H1 (cell line): ENCODE measurements at regions not wholly inside any gene's neighbourhood (a gene's known extent, or its start where the extent isn't known, plus 50 kb on each side); places are given as distances from the start of the nearest gene placed in this dataset.

Experiments used
- CTCF ChIA-PET: fragments of 300-600 bp; sonication (Branson Sonifier 250); formaldehyde crosslinking; loops from one replicate; lab custom pipeline; 2021; ENCODE audit not compliant: partially characterized antibody; lab: Charles Lee
- POLR2A ChIA-PET: fragments of 300-600 bp; sonication (Branson Sonifier 250); formaldehyde crosslinking; loops from one replicate; lab custom pipeline; 2021; ENCODE audit warnings: inconsistent platforms; ENCODE audit not compliant: partially characterized antibody; lab: Charles Lee
- DNase-seq, 2 experiments: peaks; one replicate each; pipeline versions ENCODE4 v3.0.0 to v3.0.0-alpha.2; 2010 to 2022; ENCODE audit warnings: low spot score in 2 of 2, low read depth in 1 of 2, mixed read lengths in 1 of 2
- FAIRE-seq: peaks from 2 replicates; lab custom pipeline; 2011; peaks lifted over from hg19 to GRCh38; lab: Jason Lieb, UNC
- H2AFZ ChIP-seq: 2 replicates; pipeline ENCODE4 v1.8.1; 2012; ENCODE audit warnings: low read length, inconsistent platforms
- H2AK5ac ChIP-seq: 2 replicates; pipeline ENCODE4 v1.6.1; 2013; ENCODE audit warnings: low read depth, low read length
- H2BK120ac ChIP-seq: replicated peaks from 2 replicates; pipeline ENCODE3; 2013; ENCODE audit warnings: low read depth, low read length, inconsistent platforms
- H2BK12ac ChIP-seq: 2 replicates; pipeline ENCODE4 v1.6.1; 2013; ENCODE audit warnings: low read depth, low read length
- H2BK15ac ChIP-seq: 2 replicates; pipeline ENCODE4 v1.6.1; 2013; ENCODE audit warnings: low read length
- H2BK20ac ChIP-seq: 2 replicates; pipeline ENCODE4 v1.6.1; 2013; ENCODE audit warnings: low read length
- H2BK5ac ChIP-seq: 2 replicates; pipeline ENCODE4 v1.6.1; 2013; ENCODE audit warnings: low read depth, low read length
- H3K14ac ChIP-seq: 2 replicates; pipeline ENCODE4 v1.6.1; 2013; ENCODE audit warnings: inconsistent platforms; ENCODE audit not compliant: insufficient read length
- H3K18ac ChIP-seq: 2 replicates; pipeline ENCODE4 v1.6.1; 2013; ENCODE audit warnings: low read length; ENCODE audit errors: extremely low read depth
- H3K23ac ChIP-seq: 2 replicates; pipeline ENCODE4 v1.6.1; 2013; ENCODE audit warnings: inconsistent platforms; ENCODE audit not compliant: insufficient read length
- H3K23me2 ChIP-seq: 2 replicates; pipeline ENCODE4 v1.6.1; 2013; ENCODE audit warnings: low read depth, low read length
- H3K27ac ChIP-seq: 2 replicates; pipeline ENCODE4 v1.6.1; 2011; ENCODE audit warnings: low read depth, low read length, inconsistent platforms
- H3K27me3 ChIP-seq, 4 experiments: replicated peaks in 1 of 4; 1 replicate in 1 of 4; 2 replicates in 3 of 4; pipeline versions ENCODE4 v1.6.1 to v1.8.1; 2011 to 2013; ENCODE audit warnings: low read length in 3 of 4, mild to moderate bottlenecking in 3 of 4, inconsistent platforms in 2 of 4, mixed read lengths in 2 of 4, moderate library complexity in 1 of 4; ENCODE audit not compliant: control insufficient read depth in 3 of 4, insufficient read depth in 3 of 4; ENCODE audit errors: extremely low read depth in 1 of 4
- H3K36me3 ChIP-seq, 4 experiments: 2 replicates each; pipeline versions ENCODE4 v1.6.1 to v1.8.1; 2011 to 2013; ENCODE audit warnings: mild to moderate bottlenecking in 4 of 4, low read length in 3 of 4, moderate library complexity in 2 of 4, control low read depth in 1 of 4, inconsistent platforms in 1 of 4; ENCODE audit not compliant: insufficient read depth in 4 of 4, control insufficient read depth in 2 of 4
- H3K4ac ChIP-seq: replicated peaks from 2 replicates; pipeline ENCODE3; 2013; ENCODE audit warnings: low read length, low read depth, mixed read lengths, inconsistent platforms; ENCODE audit not compliant: insufficient read length
- H3K4me1 ChIP-seq, 4 experiments: replicated peaks in 1 of 4; 1 replicate in 1 of 4; 2 replicates in 3 of 4; pipeline versions ENCODE4 v1.6.1 to v1.8.1; 2011 to 2013; ENCODE audit warnings: low read length in 3 of 4, inconsistent platforms in 2 of 4, mixed read lengths in 1 of 4; ENCODE audit not compliant: insufficient read depth in 4 of 4, control insufficient read depth in 3 of 4
- H3K4me2 ChIP-seq, 2 experiments: 2 replicates each; pipeline versions ENCODE4 v1.6.1 to v1.8.1; 2011 to 2013; ENCODE audit warnings: low read depth in 2 of 2, low read length in 2 of 2, control low read depth in 1 of 2, inconsistent platforms in 1 of 2, mild to moderate bottlenecking in 1 of 2; ENCODE audit not compliant: insufficient read depth in 1 of 2
- H3K4me3 ChIP-seq, 4 experiments: fragments of 200-600, 300-600 bp in 1 of 4; sonication (generic), shearing (Covaris generic), sonication (Bioruptor Twin) in 1 of 4; 2 replicates each; pipeline versions ENCODE4 v1.5.1 to v1.8.1; 2011 to 2016; ENCODE audit warnings: low read length in 4 of 4, low read depth in 3 of 4, control low read depth in 2 of 4, inconsistent platforms in 2 of 4, mild to moderate bottlenecking in 2 of 4, mixed read lengths in 1 of 4, moderate library complexity in 1 of 4; ENCODE audit not compliant: insufficient read depth in 2 of 4; ENCODE audit errors: extremely low read depth in 1 of 4
- H3K56ac ChIP-seq: replicated peaks from 2 replicates; pipeline ENCODE3; 2013; ENCODE audit warnings: low read depth, mild to moderate bottlenecking, mixed read lengths, low read length, inconsistent platforms; ENCODE audit not compliant: insufficient read length
- H3K79me1 ChIP-seq: 2 replicates; pipeline ENCODE4 v1.6.1; 2013; ENCODE audit warnings: low read depth, low read length, control low read depth
- H3K79me2 ChIP-seq, 2 experiments: 2 replicates each; pipeline versions ENCODE4 v1.6.1 to v1.8.1; 2012 to 2013; ENCODE audit warnings: low read length in 2 of 2, mild to moderate bottlenecking in 2 of 2, inconsistent platforms in 1 of 2; ENCODE audit not compliant: insufficient read depth in 2 of 2, control insufficient read depth in 1 of 2
- H3K9ac ChIP-seq, 4 experiments: replicated peaks in 1 of 4; 1 replicate in 1 of 4; 2 replicates in 3 of 4; pipeline versions ENCODE4 v1.6.1 to v1.8.1; 2011 to 2013; ENCODE audit warnings: low read depth in 3 of 4, low read length in 3 of 4, control low read depth in 2 of 4, mild to moderate bottlenecking in 2 of 4, moderate library complexity in 2 of 4, inconsistent platforms in 1 of 4; ENCODE audit errors: extremely low read depth in 1 of 4
- H3K9me3 ChIP-seq, 2 experiments: 2 replicates each; pipeline versions ENCODE4 v1.6.1 to v1.8.1; 2012 to 2013; ENCODE audit warnings: mild to moderate bottlenecking in 2 of 2, moderate library complexity in 2 of 2, control low read depth in 1 of 2, inconsistent platforms in 1 of 2, low read depth in 1 of 2, low read length in 1 of 2, mixed read lengths in 1 of 2; ENCODE audit not compliant: insufficient read depth in 2 of 2
- H4K20me1 ChIP-seq, 2 experiments: replicated peaks in 1 of 2; 2 replicates each; pipeline versions ENCODE3 to v1.8.1; 2011 to 2013; ENCODE audit warnings: inconsistent platforms in 2 of 2, low read length in 2 of 2, mild to moderate bottlenecking in 1 of 2; ENCODE audit not compliant: insufficient read depth in 2 of 2, control insufficient read depth in 1 of 2
- H4K5ac ChIP-seq: 2 replicates; pipeline ENCODE4 v1.6.1; 2013; ENCODE audit warnings: low read length, low read depth, mixed read lengths, inconsistent platforms; ENCODE audit not compliant: insufficient read length
- H4K8ac ChIP-seq: 2 replicates; pipeline ENCODE4 v1.8.0; 2013; ENCODE audit warnings: mild to moderate bottlenecking, moderate library complexity, low read length, inconsistent platforms; ENCODE audit not compliant: insufficient read depth; ENCODE audit errors: extremely low read depth
- H4K91ac ChIP-seq: replicated peaks from 2 replicates; pipeline ENCODE3; 2013; ENCODE audit warnings: low read length, mixed read lengths, inconsistent platforms; ENCODE audit not compliant: insufficient read length
- BRCA1 ChIP-seq: IDR thresholded peaks from 2 replicates; pipeline ENCODE4 v1.6.1; 2012; ENCODE audit warnings: low read depth, low read length, improper control_type of control experiment
- CBX8 ChIP-seq: fragments of 300-800, 300-1000 bp; sonication (generic); IDR thresholded peaks from 2 replicates; pipeline ENCODE4 v1.7.1; 2016; ENCODE audit warnings: low read depth, low read length, borderline replicate concordance
- CEBPB ChIP-seq: IDR thresholded peaks from 2 replicates; pipeline ENCODE4 v1.6.1; 2012; ENCODE audit warnings: low read depth, low read length
- JUND ChIP-seq: IDR thresholded peaks from 2 replicates; pipeline ENCODE4 v1.6.1; 2011; ENCODE audit warnings: mild to moderate bottlenecking, improper control_type of control experiment, low read length
- NANOG ChIP-seq: IDR thresholded peaks from 2 replicates; pipeline ENCODE4 v1.6.1; 2011; ENCODE audit warnings: low read length, low read depth, mild to moderate bottlenecking, inconsistent platforms; ENCODE audit not compliant: insufficient read depth, poor library complexity, severe bottlenecking
- PHF8 ChIP-seq: fragments of 200-600 bp; sonication (generic); conservative IDR thresholded peaks from 2 replicates; pipeline ENCODE4 v1.7.1; 2012; ENCODE audit warnings: low read depth, mild to moderate bottlenecking, inconsistent platforms, low read length, moderate library complexity
- POLR2A ChIP-seq, 2 experiments: IDR thresholded peaks; 1 replicate in 1 of 2; 2 replicates in 1 of 2; pipeline ENCODE4 v1.6.1; 2011; ENCODE audit warnings: low read depth in 2 of 2, low read length in 2 of 2, mild to moderate bottlenecking in 2 of 2; ENCODE audit errors: control extremely low read depth in 1 of 2
- SIN3A ChIP-seq, 2 experiments: IDR thresholded peaks in 1 of 2; conservative IDR thresholded peaks in 1 of 2; 2 replicates each; pipeline ENCODE4 v1.6.1; 2011 to 2012; ENCODE audit warnings: low read length in 2 of 2, improper control_type of control experiment in 1 of 2, low read depth in 1 of 2, mild to moderate bottlenecking in 1 of 2
- SP4 ChIP-seq: IDR thresholded peaks from 2 replicates; pipeline ENCODE4 v1.6.1; 2012; ENCODE audit warnings: low read length, inconsistent platforms
- SRF ChIP-seq: IDR thresholded peaks from 2 replicates; pipeline ENCODE4 v1.6.1; 2011; ENCODE audit warnings: mild to moderate bottlenecking, low read depth, low read length, moderate library complexity
- TEAD4 ChIP-seq: IDR thresholded peaks from 2 replicates; pipeline ENCODE4 v1.6.1; 2012; ENCODE audit warnings: low read depth, low read length, inconsistent platforms, mixed read lengths
- YY1 ChIP-seq: IDR thresholded peaks from 2 replicates; pipeline ENCODE4 v1.6.1; 2011; ENCODE audit warnings: low read depth, mild to moderate bottlenecking, low read length
- WGBS, 2 experiments: shearing (Covaris generic) in 1 of 2; methylation state at CpG; one replicate each; pipeline versions ENCODE4 v1.1.6 to v1.1.7; 2013 to 2015; ENCODE audit warnings: low lambda C conversion rate in 2 of 2, mixed read lengths in 2 of 2, inconsistent platforms in 1 of 2, low coverage in 1 of 2, missing lambda C conversion rate in 1 of 2; ENCODE audit not compliant: insufficient replicate concordance in 2 of 2, insufficient coverage in 1 of 2, insufficient read length in 1 of 2; ENCODE audit errors: extremely low coverage in 1 of 2, missing lambda C conversion rate in 1 of 2; 5-methylcytosine and 5-hydroxymethylcytosine counted together

GRCh38 chr6:101294051-101294638 lies 99.4 kb upstream of the GRIK2 start:
- H2AFZ ChIP-seq, result no peak overlapping the region
- no peaks in the 10 kb centered on the region for H3K4me1 ChIP-seq

More at GRCh38 chr6:101294051-101294638, 99.4 kb upstream of the GRIK2 start:
- H3K27ac ChIP-seq, result no peak overlapping the region
- no peak overlapping the region for H2BK120ac ChIP-seq
- H3K18ac ChIP-seq, result no peak overlapping the region
- no peak overlapping the region for H2BK5ac ChIP-seq
- TF ChIP-seq PHF8 (no peak), BRCA1 (no peak), SP4 (no peak), POLR2A (IDR thresholded peaks at IDR 0.05; ENCODE audit: control extremely low read depth in 1 of 2, low read depth in 2 of 2, low read length in 2 of 2) (no peak), NANOG (no peak), SIN3A (conservative IDR thresholded peaks at IDR 0.05 in 1 of 2, IDR thresholded peaks at IDR 0.05 in 1 of 2; ENCODE audit: low read depth in 1 of 2, low read length in 2 of 2) (no peak), SRF (no peak), CEBPB (no peak), YY1 (no peak), CBX8 (no peak), JUND (no peak), TEAD4 (no peak)
- H4K5ac ChIP-seq, result no peak overlapping the region
- ChIA-PET POLR2A (no interaction called here), CTCF (no interaction called here)
- H3K14ac ChIP-seq, result no peak overlapping the region
- H2BK15ac ChIP-seq, result no peak overlapping the region
- H3K4me3 ChIP-seq, result no peak overlapping the region
- no peak overlapping the region for H4K8ac ChIP-seq
- H3K4ac ChIP-seq, result no peak overlapping the region
- H2BK20ac ChIP-seq, result no peak overlapping the region
- H3K4me2 ChIP-seq, result no peak overlapping the region
- H3K79me2 ChIP-seq, result no peaks in the 10 kb centered on the region
- H3K9ac ChIP-seq, result no peak overlapping the region
- H4K20me1 ChIP-seq, result no peaks in the 10 kb centered on the region
- no peak for FAIRE-seq
- H3K79me1 ChIP-seq, result no peaks in the 10 kb centered on the region
- no peak overlapping the region for H3K56ac ChIP-seq
- no peak overlapping the region for H4K91ac ChIP-seq
- no peaks in the 10 kb centered on the region for H3K36me3 ChIP-seq
- no peak overlapping the region for H2AK5ac ChIP-seq
- DNase-seq, result no peak
- no peaks in the 10 kb centered on the region for H3K27me3 ChIP-seq
- no peak overlapping the region for H3K23ac ChIP-seq
- 89% methylated on average over 5 of the region's 5 CpGs; no CpG with 5 or more reads in 1 of the 2 experiments for WGBS, 2 experiments
- H3K9me3 ChIP-seq, result peaks cover 8% of the 10 kb centered on the region in 2 experiments; a peak in 3 of 4 replicates
- no peaks in the 10 kb centered on the region for H3K23me2 ChIP-seq
- no peak overlapping the region for H2BK12ac ChIP-seq
